Esophagus squamous epithelium (tissue), 4 donors: ENCODE measurements at regions not wholly inside any gene's neighbourhood (a gene's known extent, or its start where the extent isn't known, plus 50 kb on each side); places are given as distances from the start of the nearest gene placed in this dataset.

Experiments
- POLR2A ChIP-seq, 4 donors: fragments of 450-650 bp; IDR thresholded peaks; one replicate each; pipeline ENCODE4 v1.6.1; 2017; ENCODE audit warnings: antibody characterized with exemption in 4 of 4, mild to moderate bottlenecking in 4 of 4, moderate library complexity in 3 of 4
- TF ChIP-seq, protein P1 (sequence below), 6 experiments: fragments of 450-650 bp in 4 of 6; fragments of 200-600 bp in 2 of 6; sonication (generic) in 2 of 6; IDR thresholded peaks; one replicate each; pipeline ENCODE4 v1.5.1; 2016 to 2019; ENCODE audit warnings: antibody characterized with exemption in 6 of 6, mild to moderate bottlenecking in 4 of 6, moderate library complexity in 4 of 6

DNA sequence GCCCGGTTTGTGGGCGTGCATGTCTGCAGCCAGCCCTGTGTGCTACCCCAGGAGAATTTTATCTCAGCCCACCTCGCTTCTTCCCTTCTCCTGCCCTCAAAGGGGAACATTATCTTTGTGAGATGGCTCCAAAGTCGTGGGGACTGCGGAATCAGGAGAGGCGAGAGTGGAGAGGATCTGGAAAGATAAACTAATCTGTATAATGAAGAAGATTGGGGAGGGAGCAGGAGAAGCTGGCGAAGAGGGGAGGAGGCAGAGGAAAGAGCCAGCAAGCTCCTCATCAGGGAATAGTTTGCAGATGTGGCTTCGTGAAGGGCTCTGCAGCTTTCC lies 310.3 kb downstream of the MATN1 start:
- TF ChIP-seq, protein P1, sequence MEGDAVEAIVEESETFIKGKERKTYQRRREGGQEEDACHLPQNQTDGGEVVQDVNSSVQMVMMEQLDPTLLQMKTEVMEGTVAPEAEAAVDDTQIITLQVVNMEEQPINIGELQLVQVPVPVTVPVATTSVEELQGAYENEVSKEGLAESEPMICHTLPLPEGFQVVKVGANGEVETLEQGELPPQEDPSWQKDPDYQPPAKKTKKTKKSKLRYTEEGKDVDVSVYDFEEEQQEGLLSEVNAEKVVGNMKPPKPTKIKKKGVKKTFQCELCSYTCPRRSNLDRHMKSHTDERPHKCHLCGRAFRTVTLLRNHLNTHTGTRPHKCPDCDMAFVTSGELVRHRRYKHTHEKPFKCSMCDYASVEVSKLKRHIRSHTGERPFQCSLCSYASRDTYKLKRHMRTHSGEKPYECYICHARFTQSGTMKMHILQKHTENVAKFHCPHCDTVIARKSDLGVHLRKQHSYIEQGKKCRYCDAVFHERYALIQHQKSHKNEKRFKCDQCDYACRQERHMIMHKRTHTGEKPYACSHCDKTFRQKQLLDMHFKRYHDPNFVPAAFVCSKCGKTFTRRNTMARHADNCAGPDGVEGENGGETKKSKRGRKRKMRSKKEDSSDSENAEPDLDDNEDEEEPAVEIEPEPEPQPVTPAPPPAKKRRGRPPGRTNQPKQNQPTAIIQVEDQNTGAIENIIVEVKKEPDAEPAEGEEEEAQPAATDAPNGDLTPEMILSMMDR (IDR thresholded peaks at IDR 0.05), result no peak
- TF ChIP-seq POLR2A (IDR thresholded peaks at IDR 0.05), result no peak
